Erythroblast (primary cell): ENCODE measurements at regions not wholly inside any gene's neighbourhood (a gene's known extent, or its start where the extent isn't known, plus 50 kb on each side); places are given as distances from the start of the nearest gene placed in this dataset.

Experiments
- GATA1 ChIP-seq: IDR thresholded peaks from 2 replicates; pipeline ENCODE4 v1.6.1; 2011; ENCODE audit warnings: low read depth, mild to moderate bottlenecking, control low read depth, low read length, moderate library complexity
- POLR2A ChIP-seq: IDR thresholded peaks from 2 replicates; pipeline ENCODE4 v1.6.1; 2011; ENCODE audit warnings: mild to moderate bottlenecking, low read length

- TF ChIP-seq POLR2A (no peak), GATA1 (no peak)
Measured at GRCh38 chr1:65056866-65057265, 90.5 kb upstream of the JAK1 start.
